IPS-18c (cell line): ENCODE measurements at regions not wholly inside any gene's neighbourhood (a gene's known extent, or its start where the extent isn't known, plus 50 kb on each side); places are given as distances from the start of the nearest gene placed in this dataset.

Experiments
- H3K4me3 ChIP-seq: 2 replicates; pipeline ENCODE4 v1.7.0; 2013; ENCODE audit warnings: low read depth, mild to moderate bottlenecking, low read length, moderate library complexity; ENCODE audit not compliant: insufficient read depth
- H3K9me3 ChIP-seq: one replicate; pipeline ENCODE4 v1.6.1; 2013; ENCODE audit warnings: mild to moderate bottlenecking, low read length, moderate library complexity; ENCODE audit not compliant: control insufficient read depth, insufficient read depth

GRCh38 chr6:44620922-44621321 lies 233.4 kb downstream of the CDC5L start:
- Histone ChIP-seq H3K4me3 (no peak overlapping the region), H3K9me3 (no peaks in the 10 kb centered on the region)

DNA sequence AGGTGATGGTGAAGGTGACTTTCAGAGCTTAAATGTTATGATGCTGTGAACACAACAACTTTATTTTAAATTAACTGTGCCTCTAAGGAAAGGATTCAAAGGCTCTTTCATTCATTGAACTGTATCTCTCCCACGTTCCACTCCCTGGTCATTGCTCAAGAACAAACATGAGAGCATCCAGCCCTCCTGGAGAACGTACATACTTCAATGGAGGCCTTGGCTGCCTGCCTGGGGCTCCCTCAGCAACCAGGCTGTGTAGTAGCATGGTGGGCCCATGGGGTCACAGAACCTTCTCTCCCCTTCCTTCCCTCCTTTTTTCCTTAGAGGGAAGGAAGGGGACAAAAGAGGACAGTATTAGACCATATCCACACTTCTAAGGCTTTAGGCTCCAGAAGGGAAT lies 234.3 kb downstream of the CDC5L start:
- no peak overlapping the region for H3K4me3 ChIP-seq

GRCh38 chr6:44622555-44622954 lies 235.0 kb downstream of the CDC5L start:
- Histone ChIP-seq H3K9me3 (no peaks in the 10 kb centered on the region), H3K4me3 (no peak overlapping the region)

More for the DNA sequence above, 234.3 kb downstream of the CDC5L start:
- no peaks in the 10 kb centered on the region for H3K9me3 ChIP-seq

DNA sequence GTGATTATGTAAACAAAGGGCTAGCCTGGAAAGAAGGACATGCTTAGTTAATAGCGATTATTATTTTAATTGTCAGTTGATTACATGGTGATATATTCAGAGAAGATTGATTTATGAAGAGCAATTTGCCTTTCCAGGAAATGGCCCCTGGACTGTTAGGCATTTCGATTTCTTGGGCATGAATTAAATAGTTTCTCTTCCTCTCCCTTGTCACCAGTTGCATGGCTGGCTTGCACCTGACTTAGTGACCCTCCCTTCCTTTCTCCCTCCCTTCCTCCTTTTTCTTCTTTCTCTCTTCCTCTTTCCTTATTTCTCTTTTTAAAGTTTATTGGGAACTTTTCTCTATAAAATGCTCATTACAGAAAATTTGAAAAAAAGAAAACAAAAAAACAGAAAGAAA lies 235.4 kb downstream of the CDC5L start:
- Histone ChIP-seq H3K4me3 (no peak overlapping the region), H3K9me3 (no peaks in the 10 kb centered on the region)

GRCh38 chr6:44624226-44624625 lies 236.7 kb downstream of the CDC5L start:
- Histone ChIP-seq H3K4me3 (no peak overlapping the region), H3K9me3 (no peaks in the 10 kb centered on the region)

DNA sequence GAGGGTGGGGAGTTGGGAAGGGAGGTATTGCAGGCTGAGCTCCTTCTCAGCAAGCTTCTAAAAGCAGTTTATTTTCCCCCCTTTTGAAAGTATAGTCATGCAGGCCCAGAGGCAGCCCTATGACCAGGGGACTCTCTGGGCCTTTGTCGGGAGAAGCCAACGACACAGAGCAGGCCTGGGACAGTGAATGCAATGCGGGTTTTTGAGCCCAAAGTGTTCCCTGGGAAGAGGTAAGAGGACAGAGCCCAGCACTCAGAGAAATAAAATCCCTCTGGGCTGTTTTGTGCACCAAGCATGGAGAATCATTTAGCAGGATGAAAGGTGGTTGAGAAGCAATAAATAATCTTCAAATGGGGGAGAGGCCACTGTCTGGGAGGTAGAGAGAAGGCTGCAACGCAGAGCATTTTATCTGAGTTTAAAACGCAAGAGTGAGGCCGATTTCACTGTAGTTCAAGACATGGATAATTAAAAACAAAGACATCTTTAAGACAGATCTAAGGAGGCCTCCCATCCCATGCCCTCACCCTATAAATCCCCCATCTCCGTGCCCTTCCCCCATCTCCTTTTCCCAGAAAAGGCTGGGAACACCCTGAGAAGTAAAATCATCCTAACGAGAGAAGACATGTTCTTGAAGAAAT lies 237.5 kb downstream of the CDC5L start:
- no peak overlapping the region for H3K4me3 ChIP-seq
- no peaks in the 10 kb centered on the region for H3K9me3 ChIP-seq

DNA sequence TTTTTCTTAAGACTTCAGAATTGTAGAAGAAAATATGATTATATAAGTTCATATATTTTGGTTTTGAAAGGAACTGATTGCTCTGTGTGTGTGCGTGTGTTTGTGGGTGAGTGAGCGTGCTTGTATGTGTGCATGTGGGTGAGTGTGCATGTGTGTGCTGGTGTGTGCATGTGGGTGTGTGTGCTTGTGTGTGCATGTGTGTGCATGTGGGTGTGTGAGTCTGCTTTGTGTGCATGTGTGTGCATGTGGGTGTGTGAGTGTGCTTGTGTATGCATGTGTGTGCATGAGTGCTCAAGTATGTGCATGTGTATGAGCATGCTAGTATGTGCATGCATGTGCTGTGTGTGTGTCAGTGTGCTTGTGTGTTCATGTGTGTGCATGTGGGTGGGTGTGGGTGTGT lies 238.5 kb downstream of the CDC5L start:
- Histone ChIP-seq H3K9me3 (no peaks in the 10 kb centered on the region), H3K4me3 (no peak overlapping the region)

- H3K9me3 ChIP-seq, result no peaks in the 10 kb centered on the region
- H3K4me3 ChIP-seq, result no peak overlapping the region
Observed at GRCh38 chr6:44626616-44627015, 239.1 kb downstream of the CDC5L start.

DNA sequence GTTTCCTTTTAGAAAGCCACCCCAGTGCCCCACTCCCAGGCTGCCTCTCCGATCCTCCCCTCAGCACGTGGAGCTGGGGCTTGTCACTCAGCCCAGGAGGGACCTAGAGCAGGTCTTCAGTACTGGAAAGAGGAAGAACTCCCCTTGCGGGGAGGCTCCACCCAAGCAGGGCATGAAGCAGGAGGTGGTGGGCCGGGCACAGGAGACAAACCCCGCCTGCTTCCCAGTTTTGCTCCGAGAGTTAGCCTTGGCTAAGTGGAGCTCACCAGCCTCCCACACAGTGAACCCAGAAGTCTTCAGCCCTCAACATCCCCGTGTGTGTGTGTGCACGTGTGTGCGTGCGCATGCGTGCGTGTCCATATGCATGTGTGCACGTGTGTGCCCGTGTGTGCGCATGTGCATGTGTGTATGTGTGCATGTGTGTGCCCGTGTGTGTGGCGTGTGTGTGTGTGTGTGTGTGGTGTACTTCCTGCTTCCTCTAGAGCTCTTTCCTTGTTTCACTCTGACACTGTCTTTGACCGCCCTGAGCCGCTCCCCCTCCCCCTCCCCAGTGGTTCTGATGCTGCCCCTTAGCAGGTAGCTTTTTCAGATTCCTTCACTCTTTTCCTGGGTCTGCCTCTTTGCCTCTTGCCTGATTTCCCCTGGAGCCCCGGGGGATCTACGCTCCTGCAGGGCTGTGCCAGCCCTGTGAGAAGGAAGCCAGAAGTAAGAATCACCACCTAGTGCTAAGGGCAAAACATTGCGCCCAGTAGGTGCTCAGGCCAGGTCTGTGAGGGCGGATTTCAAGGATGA lies 239.8 kb downstream of the CDC5L start:
- Histone ChIP-seq H3K9me3 (no peaks in the 10 kb centered on the region), H3K4me3 (no peak overlapping the region)

DNA sequence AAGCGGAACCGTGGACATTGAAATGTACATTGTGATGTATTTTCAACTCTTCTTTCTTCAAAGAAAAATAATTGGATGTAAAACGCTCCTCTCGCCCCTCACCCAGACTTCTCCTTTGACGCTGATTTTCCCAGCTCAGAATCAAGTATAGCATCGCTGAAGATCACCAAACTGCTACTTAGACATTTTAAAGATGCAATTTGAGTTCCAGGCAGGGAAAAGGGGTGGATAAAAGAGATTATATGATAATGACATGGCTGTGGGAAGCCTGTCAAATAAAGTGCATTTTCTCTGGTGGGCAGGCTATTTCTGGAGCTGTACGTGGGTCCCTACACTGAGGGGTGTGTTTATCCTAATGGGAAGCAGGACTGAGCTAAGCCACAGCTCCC lies 240.4 kb downstream of the CDC5L start:
- Histone ChIP-seq H3K9me3 (no peaks in the 10 kb centered on the region), H3K4me3 (no peak overlapping the region)

DNA sequence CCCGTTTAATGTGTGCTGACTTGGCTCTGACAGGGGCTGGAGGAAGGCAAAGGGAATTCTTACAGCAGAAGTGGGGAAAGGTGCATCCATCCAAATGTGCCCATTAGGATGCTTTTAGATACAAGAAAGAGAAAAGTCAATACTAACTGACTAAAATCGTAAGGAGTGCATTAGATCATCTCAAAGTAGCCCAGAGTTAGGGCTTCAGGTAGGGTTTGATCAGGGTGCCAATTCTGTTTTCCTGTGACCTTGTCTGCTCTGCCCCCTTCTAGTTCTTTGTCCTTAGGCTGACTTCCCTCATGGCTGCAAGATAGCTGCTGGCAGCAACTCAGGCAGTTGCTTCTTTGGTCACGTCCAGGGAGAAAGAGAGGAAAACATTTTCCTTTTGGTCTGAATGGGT lies 240.8 kb downstream of the CDC5L start:
- Histone ChIP-seq H3K4me3 (no peak overlapping the region), H3K9me3 (no peaks in the 10 kb centered on the region)

GRCh38 chr6:44629636-44630035 lies 242.1 kb downstream of the CDC5L start:
- no peaks in the 10 kb centered on the region for H3K9me3 ChIP-seq
- H3K4me3 ChIP-seq, result no peak overlapping the region

DNA sequence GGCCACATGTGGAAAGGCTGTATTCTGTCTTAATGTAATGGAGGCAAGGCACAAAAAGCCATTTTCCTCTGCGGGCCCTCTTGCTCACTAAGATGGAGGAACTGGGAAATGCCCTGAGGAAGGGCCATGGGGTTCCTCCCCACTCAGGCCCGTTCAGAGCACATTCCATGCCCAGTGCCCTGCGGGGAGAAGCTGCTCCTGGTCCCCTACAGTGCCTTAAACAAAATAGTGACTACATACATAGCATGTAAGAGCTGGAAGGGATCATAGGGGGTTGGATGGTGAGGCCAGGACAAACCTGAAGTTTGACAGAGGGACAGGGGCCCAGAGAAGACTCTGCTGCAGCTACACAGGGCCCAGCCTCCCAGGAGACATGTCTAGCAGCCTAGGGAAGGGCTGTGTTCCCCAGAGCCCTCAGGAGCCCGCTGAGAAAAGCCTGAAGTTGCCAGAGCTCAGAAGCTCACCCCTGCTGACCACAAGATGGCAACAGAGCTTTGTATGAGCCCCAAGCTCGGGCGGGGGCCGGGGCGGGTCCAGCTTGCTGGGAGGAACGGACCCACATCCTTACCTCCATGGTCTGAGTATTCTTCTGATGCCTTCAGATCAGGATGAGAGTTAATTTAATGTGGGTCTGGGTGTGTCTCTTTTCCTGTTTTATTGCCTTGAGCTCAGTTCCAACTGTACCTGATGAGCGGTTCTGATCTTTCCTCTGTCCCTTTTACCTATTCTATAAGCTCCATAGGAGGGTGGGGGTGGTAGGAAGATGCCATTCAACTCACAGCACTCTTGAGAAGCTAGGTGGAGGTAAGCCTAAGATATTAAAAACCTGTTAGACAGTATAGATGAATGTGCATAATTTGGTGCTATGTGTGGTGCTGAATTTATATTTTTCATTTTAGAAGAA lies 242.9 kb downstream of the CDC5L start:
- H3K4me3 ChIP-seq, result no peak overlapping the region
- H3K9me3 ChIP-seq, result no peaks in the 10 kb centered on the region

GRCh38 chr6:44631968-44632367 lies 244.5 kb downstream of the CDC5L start:
- Histone ChIP-seq H3K4me3 (no peak overlapping the region), H3K9me3 (no peaks in the 10 kb centered on the region)

GRCh38 chr6:44634321-44634720 lies 246.8 kb downstream of the CDC5L start:
- H3K4me3 ChIP-seq, result no peak overlapping the region
- H3K9me3 ChIP-seq, result no peaks in the 10 kb centered on the region

- Histone ChIP-seq H3K9me3 (no peaks in the 10 kb centered on the region), H3K4me3 (no peak overlapping the region)
Observed at GRCh38 chr6:44635486-44635885, 248.0 kb downstream of the CDC5L start.

DNA sequence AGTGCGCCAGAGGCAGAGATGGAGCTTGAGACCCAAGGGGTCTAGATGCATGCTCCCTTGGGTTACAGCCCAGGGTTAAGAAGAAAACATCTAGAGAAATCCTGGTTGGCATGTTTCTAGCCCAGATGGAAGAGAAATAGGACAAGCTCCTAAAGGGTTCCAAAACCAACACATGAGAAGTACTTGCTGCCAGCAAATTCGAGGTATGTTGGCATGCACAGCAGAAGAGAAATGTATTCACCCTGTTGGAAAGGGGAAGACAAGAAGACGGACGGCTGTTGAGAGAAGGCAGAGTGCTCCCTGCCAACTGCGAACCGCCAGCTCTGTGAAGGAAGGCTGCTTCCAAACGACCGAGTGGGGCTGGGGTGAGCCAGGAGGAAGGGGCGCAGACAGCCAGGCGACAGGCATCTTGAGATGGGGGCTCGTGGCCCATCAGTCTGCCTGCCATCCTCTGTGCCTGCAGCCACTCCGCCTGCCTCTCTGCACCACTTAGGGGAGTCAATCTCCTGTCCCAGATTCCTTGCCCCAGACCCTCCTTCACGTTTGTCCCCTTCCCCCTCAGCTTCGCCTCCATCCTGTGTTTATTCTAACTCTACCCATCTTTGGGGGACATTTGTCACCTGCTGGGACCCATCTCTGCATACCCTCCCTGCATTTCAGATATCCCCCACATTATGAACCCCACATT lies 249.2 kb downstream of the CDC5L start:
- Histone ChIP-seq H3K9me3 (no peaks in the 10 kb centered on the region), H3K4me3 (no peak overlapping the region)
